HEK293T (cell line): ENCODE measurements at regions not wholly inside any gene's neighbourhood (a gene's known extent, or its start where the extent isn't known, plus 50 kb on each side); places are given as distances from the start of the nearest gene placed in this dataset.

Experiments
- BHLHE40 ChIP-seq: fragments of 450-650 bp; IDR thresholded peaks from 2 replicates; pipeline ENCODE4 v1.6.1; 2016; ENCODE audit warnings: mild to moderate bottlenecking, moderate library complexity, borderline replicate concordance
- FOXA1 ChIP-seq: fragments of 450-650 bp; IDR thresholded peaks from 2 replicates; pipeline ENCODE4 v1.6.1; 2016; ENCODE audit warnings: mild to moderate bottlenecking
- FOXK2 ChIP-seq: fragments of 450-650 bp; IDR thresholded peaks from 2 replicates; pipeline ENCODE4 v1.6.1; 2016; ENCODE audit warnings: mild to moderate bottlenecking
- FOXM1 ChIP-seq: fragments of 450-650 bp; IDR thresholded peaks from 2 replicates; pipeline ENCODE4 v1.6.1; 2017; ENCODE audit warnings: mild to moderate bottlenecking, borderline replicate concordance
- LEF1 ChIP-seq: fragments of 450-650 bp; IDR thresholded peaks from 2 replicates; pipeline ENCODE4 v1.6.1; 2017; ENCODE audit warnings: mild to moderate bottlenecking, borderline replicate concordance
- NFRKB ChIP-seq: fragments of 450-650 bp; IDR thresholded peaks from 2 replicates; pipeline ENCODE4 v1.6.1; 2016; ENCODE audit warnings: mild to moderate bottlenecking, moderate library complexity
- SP1 ChIP-seq: fragments of 450-650 bp; IDR thresholded peaks from 2 replicates; pipeline ENCODE4 v1.6.1; 2017
- SUZ12 ChIP-seq: fragments of 450-650 bp; IDR thresholded peaks from 2 replicates; pipeline ENCODE4 v1.6.1; 2016; ENCODE audit warnings: mild to moderate bottlenecking
- TARDBP ChIP-seq: fragments of 450-650 bp; IDR thresholded peaks from 2 replicates; pipeline ENCODE4 v1.6.1; 2016
- TF ChIP-seq, protein P1 (sequence below): fragments of 450-650 bp; IDR thresholded peaks from 2 replicates; pipeline ENCODE4 v1.6.1; 2016

DNA sequence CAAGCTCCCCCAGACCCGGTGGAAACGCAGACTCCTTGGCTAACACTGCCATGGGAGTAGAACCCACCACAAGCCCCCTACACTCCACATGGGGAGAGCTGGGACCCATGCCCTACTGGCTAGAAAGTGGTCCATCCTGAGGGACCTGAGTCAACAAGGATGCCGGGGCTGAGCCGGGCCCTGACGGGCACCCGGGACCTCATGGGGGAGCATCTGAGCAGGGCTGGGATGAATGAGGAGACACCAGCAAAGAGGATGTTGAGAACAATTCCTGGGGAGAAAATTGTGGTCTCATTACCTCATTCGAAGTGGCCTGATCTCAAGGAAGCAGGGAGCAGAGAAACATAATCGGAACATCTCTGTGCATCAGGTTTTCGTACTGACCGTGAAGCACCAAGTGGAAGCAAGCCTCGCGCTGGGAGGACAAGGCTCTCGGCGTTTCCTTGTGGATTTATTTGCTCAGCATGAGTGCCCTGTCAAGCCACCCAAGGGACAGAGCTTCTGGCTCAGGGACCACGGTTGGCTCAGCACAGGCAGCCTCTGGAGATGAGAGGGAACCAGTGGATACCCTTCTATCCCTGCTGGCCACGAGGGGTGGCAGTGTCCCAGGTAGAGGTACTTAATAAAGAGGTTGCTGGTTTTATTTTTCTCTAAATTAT is 132.2 kb upstream of the FAM20C start:
- TF ChIP-seq FOXA1, result no peak
- TF ChIP-seq FOXK2, result no peak
- no peak for TF ChIP-seq FOXM1
- TF ChIP-seq NFRKB, result no peak
- TF ChIP-seq, protein P1, sequence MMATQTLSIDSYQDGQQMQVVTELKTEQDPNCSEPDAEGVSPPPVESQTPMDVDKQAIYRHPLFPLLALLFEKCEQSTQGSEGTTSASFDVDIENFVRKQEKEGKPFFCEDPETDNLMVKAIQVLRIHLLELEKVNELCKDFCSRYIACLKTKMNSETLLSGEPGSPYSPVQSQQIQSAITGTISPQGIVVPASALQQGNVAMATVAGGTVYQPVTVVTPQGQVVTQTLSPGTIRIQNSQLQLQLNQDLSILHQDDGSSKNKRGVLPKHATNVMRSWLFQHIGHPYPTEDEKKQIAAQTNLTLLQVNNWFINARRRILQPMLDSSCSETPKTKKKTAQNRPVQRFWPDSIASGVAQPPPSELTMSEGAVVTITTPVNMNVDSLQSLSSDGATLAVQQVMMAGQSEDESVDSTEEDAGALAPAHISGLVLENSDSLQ, result no peak
- TF ChIP-seq SP1, result no peak
- TF ChIP-seq BHLHE40, result no peak
- TF ChIP-seq TARDBP, result no peak
- no peak for TF ChIP-seq SUZ12
- TF ChIP-seq LEF1, result no peak
